Psoas muscle (tissue), 7 donors: ENCODE measurements at regions not wholly inside any gene's neighbourhood (a gene's known extent, or its start where the extent isn't known, plus 50 kb on each side); places are given as distances from the start of the nearest gene placed in this dataset.

Experiments used
- ATAC-seq, 4 donors: fragments of 200-7000 bp; cut with Tn5 transposase; one replicate each; pipeline ENCODE4 v1.9.1; 2020; ENCODE audit warnings: moderate library complexity in 3 of 4, mild to moderate bottlenecking in 2 of 4
- DNase-seq, 2 donors: peaks; one replicate each; pipeline ENCODE4 v3.0.0-alpha.2; 2020
- H3K27ac ChIP-seq: fragments of 200-600 bp; one replicate; pipeline ENCODE4 v1.8.0; 2022
- H3K27me3 ChIP-seq, 3 donors: fragments of 200-600 bp in 1 of 3; one replicate each; pipeline versions ENCODE4 v1.6.1 to v1.8.0; 2013 to 2022; ENCODE audit warnings: low read length in 2 of 3, mild to moderate bottlenecking in 2 of 3, moderate library complexity in 1 of 3; ENCODE audit not compliant: insufficient read depth in 3 of 3
- H3K36me3 ChIP-seq, 2 donors: fragments of 200-600 bp in 1 of 2; one replicate each; pipeline versions ENCODE4 v1.6.1 to v1.8.0; 2013 to 2022; ENCODE audit warnings: low read depth in 1 of 2, mild to moderate bottlenecking in 1 of 2, moderate library complexity in 1 of 2; ENCODE audit not compliant: insufficient read depth in 1 of 2
- H3K4me1 ChIP-seq: fragments of 200-600 bp; one replicate; pipeline ENCODE4 v1.8.0; 2022
- H3K4me3 ChIP-seq: fragments of 200-600 bp; one replicate; pipeline ENCODE4 v1.8.0; 2022; ENCODE audit warnings: mild to moderate bottlenecking
- H3K9me3 ChIP-seq: fragments of 200-600 bp; one replicate; pipeline ENCODE4 v1.8.0; 2022
- CTCF ChIP-seq: fragments of 200-600 bp; IDR thresholded peaks from one replicate; pipeline ENCODE4 v1.8.0; 2022; ENCODE audit warnings: antibody characterized with exemption
- WGBS, 3 donors: extraction: QIAGEN DNeasy Blood & Tissue Kit; methylation state at CpG; one replicate each; pipeline versions ENCODE4 v1.1.6 to v1.1.7; 2013; 5-methylcytosine and 5-hydroxymethylcytosine counted together
- intact Hi-C, 2 donors: fragments of 100-400 bp; cut with DNase I; formaldehyde crosslinking; loops; one replicate each; pipeline versions ENCODE4 v1.11.0 to v1.14.2; 2022
- donor health status: healthy with polysubstance abuse.
- donor health status: DM: no; HTN: no; CAD: no; lungs with moderate emphysema.
- donor health status: Bipolar disorder and iron deficiency.
- donor health status: healthy.
- donor health status: DM: yes; HTN: yes; CAD: no.
- donor health status: DM: no; HTN: no; CAD: no.
- donor health status: DM: yes; HTN: yes; CAD: no.

GRCh38 chr15:97708252-97708651, 252.3 kb upstream of the ARRDC4 start:
- H3K27ac ChIP-seq, result no peak overlapping the region
- DNase-seq (no peak), ATAC-seq (no peak)
- no peak overlapping the region for H3K4me3 ChIP-seq
- no peak for TF ChIP-seq CTCF
- H3K27me3 ChIP-seq, result no peaks in the 10 kb centered on the region
- no peaks in the 10 kb centered on the region for H3K9me3 ChIP-seq
- intact Hi-C loops, result no loop called here
- no peaks in the 10 kb centered on the region for H3K36me3 ChIP-seq
- WGBS, 3 donors, result 49 to 59% (median 52%) methylated on average over 3 of the region's 3 CpGs
- H3K4me1 ChIP-seq, result no peaks in the 10 kb centered on the region

DNA sequence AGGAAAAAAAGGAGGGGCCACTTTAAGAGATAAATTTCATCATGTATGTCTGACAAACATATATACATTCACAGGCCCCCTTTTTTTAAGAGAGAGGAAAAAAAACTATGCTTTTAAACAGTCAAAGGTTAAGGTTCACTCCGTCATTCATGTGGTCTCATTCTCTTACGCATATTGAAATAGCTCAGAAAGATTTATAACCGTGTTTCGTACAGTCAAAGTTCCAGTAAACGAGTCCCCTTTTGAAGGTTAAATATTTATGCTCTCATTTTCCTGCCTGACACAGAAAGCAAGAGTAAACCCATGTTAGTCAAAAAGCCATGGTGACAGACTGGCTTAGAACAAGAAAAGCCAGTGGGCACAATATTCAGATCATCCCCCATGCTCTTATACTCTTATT, 248.0 kb upstream of the ARRDC4 start:
- intact Hi-C loops, result no loop called here
- no peaks in the 10 kb centered on the region for H3K9me3 ChIP-seq
- no peak overlapping the region for H3K4me3 ChIP-seq
- no peaks in the 10 kb centered on the region for H3K27me3 ChIP-seq
- no peak for TF ChIP-seq CTCF
- ATAC-seq (no peak), DNase-seq (no peak)
- H3K4me1 ChIP-seq, result no peaks in the 10 kb centered on the region
- no peak overlapping the region for H3K27ac ChIP-seq
- H3K36me3 ChIP-seq, result no peaks in the 10 kb centered on the region
- 21 to 59% (median 42%) methylated on average over 5 of the region's 5 CpGs for WGBS, 3 donors

- DNase-seq, result no peak
- no peak for ATAC-seq
- H3K27ac ChIP-seq, result no peak overlapping the region
- TF ChIP-seq CTCF, result no peak
- H3K27me3 ChIP-seq, result no peaks in the 10 kb centered on the region
- no peak overlapping the region for H3K4me3 ChIP-seq
- no peaks in the 10 kb centered on the region for H3K36me3 ChIP-seq
- H3K9me3 ChIP-seq, result no peaks in the 10 kb centered on the region
- H3K4me1 ChIP-seq, result no peaks in the 10 kb centered on the region
- intact Hi-C loops, result no loop called here
Measured at GRCh38 chr15:97717806-97718205, 242.7 kb upstream of the ARRDC4 start.

- no peak for DNase-seq
- ATAC-seq, result no peak
- H3K4me3 ChIP-seq, result no peak overlapping the region
Measured at GRCh38 chr15:97718509-97718908, 242.0 kb upstream of the ARRDC4 start.

More at GRCh38 chr15:97718509-97718908, 242.0 kb upstream of the ARRDC4 start:
- intact Hi-C loops, result no loop called here
- Histone ChIP-seq H3K27me3 (no peaks in the 10 kb centered on the region), H3K9me3 (no peaks in the 10 kb centered on the region), H3K4me1 (no peaks in the 10 kb centered on the region), H3K27ac (no peak overlapping the region), H3K36me3 (no peaks in the 10 kb centered on the region)
- TF ChIP-seq CTCF, result no peak
